Heart left ventricle (tissue), 16 donors: ENCODE measurements at regions not wholly inside any gene's neighbourhood (a gene's known extent, or its start where the extent isn't known, plus 50 kb on each side); places are given as distances from the start of the nearest gene placed in this dataset.

Experiments used
- ATAC-seq, 4 donors: fragments of 200-7000 bp; cut with Tn5 transposase; one replicate each; pipeline ENCODE4 v1.9.1; 2020 to 2022; ENCODE audit warnings: moderate library complexity in 4 of 4, mild to moderate bottlenecking in 3 of 4, moderate number of reproducible peaks in 1 of 4
- DNase-seq, 5 donors: peaks; one replicate each; pipeline ENCODE4 v3.0.0-alpha.2; 2020
- H3K27ac ChIP-seq, 12 donors: fragments of 200-600 bp; sonication (generic) in 4 of 12; one replicate each; pipeline versions ENCODE4 v1.5.0 to v1.8.0; 2016 to 2022; ENCODE audit warnings: mild to moderate bottlenecking in 2 of 12
- H3K27me3 ChIP-seq, 9 donors: fragments of 200-600 bp; sonication (generic) in 2 of 9; one replicate each; pipeline versions ENCODE4 v1.5.1 to v1.8.0; 2016 to 2022; ENCODE audit warnings: mild to moderate bottlenecking in 3 of 9
- H3K36me3 ChIP-seq, 9 donors: fragments of 200-600 bp; sonication (generic) in 2 of 9; one replicate each; pipeline versions ENCODE4 v1.5.0 to v1.8.0; 2018 to 2022; ENCODE audit warnings: mild to moderate bottlenecking in 2 of 9
- H3K4me1 ChIP-seq, 12 donors: fragments of 200-600 bp; sonication (generic) in 4 of 12; one replicate each; pipeline versions ENCODE4 v1.5.0 to v1.8.0; 2016 to 2022; ENCODE audit warnings: mild to moderate bottlenecking in 3 of 12
- H3K4me3 ChIP-seq, 12 donors: fragments of 200-600 bp; sonication (generic) in 4 of 12; one replicate each; pipeline versions ENCODE4 v1.5.0 to v1.8.0; 2017 to 2022; ENCODE audit warnings: mild to moderate bottlenecking in 9 of 12, moderate library complexity in 4 of 12
- H3K9me3 ChIP-seq, 12 donors: fragments of 200-600 bp; sonication (generic) in 4 of 12; one replicate each; pipeline versions ENCODE4 v1.5.0 to v1.8.0; 2016 to 2022; ENCODE audit warnings: mild to moderate bottlenecking in 1 of 12
- CTCF ChIP-seq, 12 donors: fragments of 200-600 bp; sonication (generic) in 4 of 12; IDR thresholded peaks; one replicate each; pipeline versions ENCODE4 v1.5.0 to v1.8.0; 2018 to 2022; ENCODE audit warnings: antibody characterized with exemption in 12 of 12, mild to moderate bottlenecking in 5 of 12
- POLR2A ChIP-seq, 2 donors: fragments of 450-650 bp; IDR thresholded peaks; one replicate each; pipeline ENCODE4 v1.6.1; 2017; ENCODE audit warnings: antibody characterized with exemption in 2 of 2, mild to moderate bottlenecking in 2 of 2, moderate library complexity in 2 of 2
- WGBS, 4 donors: extraction: QIAGEN DNeasy Blood & Tissue Kit in 2 of 4; methylation state at CpG; one replicate each; pipeline versions ENCODE4 v1.1.5 to v1.1.7; 2013 to 2018; 5-methylcytosine and 5-hydroxymethylcytosine counted together
- intact Hi-C, 10 donors: fragments of 100-400 bp; cut with DNase I; formaldehyde crosslinking; loops; one replicate each; pipeline versions ENCODE4 v1.11.1 to v1.14.2; 2022
- donor health status: ischemic (EF 13 %, LVEDD 7.1; RV severe dilation, severe dysfunction).
- donor health status: healthy with polysubstance abuse.
- donor health status: DM: no; HTN: yes; CAD: no.
- donor health status: DM: no; HTN: no; CAD: no.
- donor health status: ischemic (EF 25% LVEDD 6.9; RV normal size, moderate dysfunction).
- donor health status: ischemic (EF 25% LVEDD 5.7; RV mildly dilated, moderate dysfunction).
- donor health status: healthy.
- donor health status: DM: yes; HTN: yes; CAD: no.
- donor health status: ischemic (EF 35%, LVEDD 5.7; RV mildly dilated, moderate dysfunction).
- donor health status: nonischemic (EF 11% LVEDD 7.7; RV severe dilation, severe dysfunction).
- donor health status: DM: yes; HTN: yes; CAD: no.
- donor health status: PGD.
- donor health status: ischemic (EF 29% LVEDD 5.4; RV normal size, mild dysfunction).
- donor health status: nonischemic (EF 23%, LVEDD 6.1; RV moderate dilation, normal function).

GRCh38 chr1:234536741-234537140, 57.8 kb upstream of the TARBP1 start:
- no peaks in the 10 kb centered on the region for H3K36me3 ChIP-seq
- ATAC-seq (no peak), DNase-seq (no peak)
- H3K27me3 ChIP-seq, result no peaks in the 10 kb centered on the region
- H3K4me3 ChIP-seq, result no peak overlapping the region
- TF ChIP-seq CTCF (IDR thresholded peaks at IDR 0.05) (no peak), POLR2A (IDR thresholded peaks at IDR 0.05) (no peak)
- H3K4me1 ChIP-seq, result peaks cover 31 to 99% (median 87%) of the 10 kb centered on the region in 12 donors
- H3K9me3 ChIP-seq, result no peaks in the 10 kb centered on the region
- intact Hi-C loops, result loop anchor here in 7 of 10 donors (5.0 to 10.0 kb wide), 7 partner anchors 34 to 378 kb away; no protein-coding TSS in a partner anchor
- WGBS, 4 donors, result 36 to 49% (median 41%) methylated on average over 12 of the region's 12 CpGs
- H3K27ac ChIP-seq, result peak overlapping the region; percentile 91 to 99 (median 98)

- intact Hi-C loops, result loop anchor here in 8 of 10 donors (2.0 to 10.0 kb wide), 9 partner anchors 34 to 379 kb away; no protein-coding TSS in a partner anchor
- WGBS, 4 donors, result 29 to 42% (median 35%) methylated on average over 14 of the region's 14 CpGs
- Histone ChIP-seq H3K27me3 (no peaks in the 10 kb centered on the region), H3K36me3 (no peaks in the 10 kb centered on the region), H3K27ac (peak overlapping the region; percentile 91 to 99 (median 98)), H3K4me3 (no peak overlapping the region), H3K9me3 (no peaks in the 10 kb centered on the region), H3K4me1 (peaks cover 31 to 99% (median 92%) of the 10 kb centered on the region in 12 donors)
- DNase-seq (peak in 4 of 5 donors; percentile 72 to 81 (median 79)), ATAC-seq (peak; percentile 33 to 61 (median 52))
- no peak for TF ChIP-seq CTCF (IDR thresholded peaks at IDR 0.05)
- TF ChIP-seq POLR2A (IDR thresholded peaks at IDR 0.05), result peak in 1 of 2 donors; percentile 53
These were observed 57.0 kb upstream of the TARBP1 start for GRCh38 chr1:234535763-234536515.

DNA sequence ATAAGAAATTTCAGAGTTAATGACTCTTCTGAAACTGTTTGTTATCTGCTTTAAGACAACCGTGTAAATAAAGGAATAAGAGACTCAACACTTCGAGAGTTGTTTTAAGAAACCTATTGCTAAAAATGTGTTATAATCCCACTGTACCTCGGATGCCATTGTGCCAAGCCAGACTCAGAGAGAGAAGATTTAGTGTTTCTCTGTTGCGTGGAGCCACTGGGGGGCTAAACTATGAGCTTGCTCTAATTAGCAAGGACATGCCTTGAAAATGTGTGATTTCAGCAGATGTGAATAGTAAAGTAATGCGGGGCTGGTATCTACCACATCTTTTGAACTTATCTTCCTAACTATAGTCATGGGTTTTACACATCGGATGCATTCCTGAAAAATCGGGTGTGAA, 56.2 kb upstream of the TARBP1 start:
- intact Hi-C loops, result loop anchor here in 8 of 10 donors (2.0 to 10.0 kb wide), 9 partner anchors 33 to 380 kb away; no protein-coding TSS in a partner anchor
- H3K36me3 ChIP-seq, result no peaks in the 10 kb centered on the region
- ATAC-seq (no peak), DNase-seq (no peak)
- H3K27me3 ChIP-seq, result no peaks in the 10 kb centered on the region
- no peak overlapping the region for H3K4me3 ChIP-seq
- H3K4me1 ChIP-seq, result peaks cover 31 to 100% (median 97%) of the 10 kb centered on the region in 12 donors
- no peaks in the 10 kb centered on the region for H3K9me3 ChIP-seq
- peak overlapping the region; percentile 91 to 99 (median 98) for H3K27ac ChIP-seq
- 66 to 72% (median 69%) methylated on average over 7 of the region's 7 CpGs for WGBS, 4 donors
- TF ChIP-seq CTCF (IDR thresholded peaks at IDR 0.05) (no peak), POLR2A (IDR thresholded peaks at IDR 0.05) (no peak)
